GM18861 (cell line): ENCODE measurements at regions not wholly inside any gene's neighbourhood (a gene's known extent, or its start where the extent isn't known, plus 50 kb on each side); places are given as distances from the start of the nearest gene placed in this dataset.

Experiments
- ATAC-seq: cut with Tn5 transposase; IDR thresholded peaks from one replicate; pipeline ENCODE4 v1.9.1; 2021; ENCODE audit not compliant: unreplicated experiment

GRCh38 chr2:128984855-128985254 lies 666.2 kb upstream of the HS6ST1 start:
- ATAC-seq, result no peak

- no peak for ATAC-seq
Measured at GRCh38 chr2:128986026-128986715, 667.5 kb upstream of the HS6ST1 start.

GRCh38 chr2:128986867-128987268 lies 668.2 kb upstream of the HS6ST1 start:
- no peak for ATAC-seq

GRCh38 chr2:128988326-128988725 lies 669.7 kb upstream of the HS6ST1 start:
- ATAC-seq, result no peak

- ATAC-seq, result no peak
Measured at GRCh38 chr2:128988967-128989366, 670.3 kb upstream of the HS6ST1 start.

- no peak for ATAC-seq
Measured at GRCh38 chr2:128995086-128995485, 676.4 kb upstream of the HS6ST1 start.

GRCh38 chr2:128996078-128996477 lies 677.4 kb upstream of the HS6ST1 start:
- ATAC-seq, result no peak

GRCh38 chr2:128997166-128997866 lies 678.6 kb upstream of the HS6ST1 start:
- ATAC-seq, result no peak

- ATAC-seq, result no peak
Measured at GRCh38 chr2:129001926-129002325, 683.3 kb upstream of the HS6ST1 start.

- no peak for ATAC-seq
Measured at GRCh38 chr2:129002751-129003150, 684.1 kb upstream of the HS6ST1 start.

GRCh38 chr2:129004485-129004884 lies 685.8 kb upstream of the HS6ST1 start:
- no peak for ATAC-seq

- no peak for ATAC-seq
Measured at GRCh38 chr2:129004940-129005490, 686.3 kb upstream of the HS6ST1 start.

- ATAC-seq, result no peak
Measured at GRCh38 chr2:129006135-129006886, 687.6 kb upstream of the HS6ST1 start.

GRCh38 chr2:129006901-129007300 lies 688.2 kb upstream of the HS6ST1 start:
- ATAC-seq, result no peak

- no peak for ATAC-seq
Measured at GRCh38 chr2:129008055-129008880, 689.6 kb upstream of the HS6ST1 start.

GRCh38 chr2:129008881-129009554 lies 690.4 kb upstream of the HS6ST1 start:
- ATAC-seq, result no peak

GRCh38 chr2:129009555-129010146 lies 691.0 kb upstream of the HS6ST1 start:
- ATAC-seq, result no peak

GRCh38 chr2:129010262-129010661 lies 691.6 kb upstream of the HS6ST1 start:
- no peak for ATAC-seq

- ATAC-seq, result no peak
Measured at GRCh38 chr2:129011466-129012061, 692.9 kb upstream of the HS6ST1 start.
